HG02943 (cell line): ENCODE measurements at regions not wholly inside any gene's neighbourhood (a gene's known extent, or its start where the extent isn't known, plus 50 kb on each side); places are given as distances from the start of the nearest gene placed in this dataset.

Experiments used
- ATAC-seq: cut with Tn5 transposase; IDR thresholded peaks from one replicate; pipeline ENCODE4 v1.9.1; 2021; ENCODE audit warnings: mild to moderate bottlenecking, low read depth, moderate library complexity; ENCODE audit not compliant: unreplicated experiment

GRCh38 chr1:199701726-199702125 is 325.8 kb upstream of the NR5A2 start:
- no peak for ATAC-seq

- no peak for ATAC-seq
These were observed 323.3 kb upstream of the NR5A2 start for GRCh38 chr1:199704231-199704630.

- no peak for ATAC-seq
These were observed 321.7 kb upstream of the NR5A2 start for GRCh38 chr1:199705825-199706224.

- no peak for ATAC-seq
These were observed 320.5 kb upstream of the NR5A2 start for GRCh38 chr1:199706826-199707606.

GRCh38 chr1:199710974-199711373 is 316.5 kb upstream of the NR5A2 start:
- ATAC-seq = no peak

- no peak for ATAC-seq
These were observed 310.8 kb upstream of the NR5A2 start for GRCh38 chr1:199716729-199717128.

GRCh38 chr1:199719156-199719842 is 308.2 kb upstream of the NR5A2 start:
- no peak for ATAC-seq

GRCh38 chr1:199720496-199720895 is 307.0 kb upstream of the NR5A2 start:
- ATAC-seq = no peak

GRCh38 chr1:199721001-199721400 is 306.5 kb upstream of the NR5A2 start:
- ATAC-seq = no peak

GRCh38 chr1:199723250-199723956 is 304.1 kb upstream of the NR5A2 start:
- ATAC-seq = no peak

GRCh38 chr1:199724049-199724448 is 303.5 kb upstream of the NR5A2 start:
- ATAC-seq = no peak

- no peak for ATAC-seq
These were observed 302.4 kb upstream of the NR5A2 start for GRCh38 chr1:199725002-199725565.

- no peak for ATAC-seq
These were observed 299.8 kb upstream of the NR5A2 start for GRCh38 chr1:199727682-199728081.

- ATAC-seq = no peak
These were observed 299.2 kb upstream of the NR5A2 start for GRCh38 chr1:199728345-199728744.

GRCh38 chr1:199733125-199733524 is 294.4 kb upstream of the NR5A2 start:
- no peak for ATAC-seq

- no peak for ATAC-seq
These were observed 293.3 kb upstream of the NR5A2 start for GRCh38 chr1:199734186-199734585.

GRCh38 chr1:199735660-199736059 is 291.9 kb upstream of the NR5A2 start:
- ATAC-seq = no peak

GRCh38 chr1:199736646-199737045 is 290.9 kb upstream of the NR5A2 start:
- ATAC-seq = no peak

- no peak for ATAC-seq
These were observed 285.9 kb upstream of the NR5A2 start for GRCh38 chr1:199741586-199741985.

- ATAC-seq = no peak
These were observed 285.0 kb upstream of the NR5A2 start for GRCh38 chr1:199742547-199742946.

- no peak for ATAC-seq
These were observed 284.3 kb upstream of the NR5A2 start for GRCh38 chr1:199743227-199743626.
